H9 (cell line): ENCODE measurements at regions not wholly inside any gene's neighbourhood (a gene's known extent, or its start where the extent isn't known, plus 50 kb on each side); places are given as distances from the start of the nearest gene placed in this dataset.

ENCODE experiments used
- DNase-seq: peaks from one replicate; pipeline ENCODE4 v3.0.0-alpha.2; 2017
- H2AFZ ChIP-seq: one replicate; pipeline ENCODE4 v1.6.1; 2013; ENCODE audit warnings: mild to moderate bottlenecking, low read length, control low read depth, moderate library complexity
- H2AK5ac ChIP-seq: 2 replicates; pipeline ENCODE4 v1.6.1; 2013; ENCODE audit warnings: low read length, control low read depth, mixed read lengths; ENCODE audit not compliant: insufficient read length
- H2BK120ac ChIP-seq: one replicate; pipeline ENCODE4 v1.6.1; 2013; ENCODE audit warnings: low read depth, mild to moderate bottlenecking, low read length, control low read depth, inconsistent platforms; ENCODE audit not compliant: poor library complexity, severe bottlenecking
- H2BK12ac ChIP-seq: 2 replicates; pipeline ENCODE4 v1.6.1; 2013; ENCODE audit warnings: low read length, control low read depth, mixed read lengths, low read depth; ENCODE audit not compliant: insufficient read length
- H2BK15ac ChIP-seq: 2 replicates; pipeline ENCODE4 v1.6.1; 2013; ENCODE audit warnings: low read depth, low read length, control low read depth
- H2BK20ac ChIP-seq: one replicate; pipeline ENCODE4 v1.6.1; 2013; ENCODE audit warnings: low read depth, mild to moderate bottlenecking, low read length, control low read depth, inconsistent platforms; ENCODE audit not compliant: poor library complexity, severe bottlenecking
- H2BK5ac ChIP-seq: 2 replicates; pipeline ENCODE4 v1.6.1; 2013; ENCODE audit warnings: low read length, control low read depth, mixed read lengths; ENCODE audit not compliant: insufficient read length
- H3K14ac ChIP-seq: 2 replicates; pipeline ENCODE4 v1.6.1; 2013; ENCODE audit warnings: low read length, control low read depth; ENCODE audit not compliant: insufficient read depth
- H3K18ac ChIP-seq: 2 replicates; pipeline ENCODE4 v1.6.1; 2013; ENCODE audit warnings: low read depth, mild to moderate bottlenecking, mixed read lengths, low read length, control low read depth; ENCODE audit not compliant: insufficient read length
- H3K23ac ChIP-seq: 2 replicates; pipeline ENCODE4 v1.6.1; 2013; ENCODE audit warnings: low read length, control low read depth, mixed read lengths, low read depth; ENCODE audit not compliant: insufficient read length
- H3K23me2 ChIP-seq: 2 replicates; pipeline ENCODE4 v1.6.1; 2013; ENCODE audit warnings: low read depth, mild to moderate bottlenecking, mixed read lengths, low read length, control low read depth; ENCODE audit not compliant: insufficient read length, poor library complexity, severe bottlenecking
- H3K27ac ChIP-seq: 2 replicates; pipeline ENCODE4 v1.5.1; 2013; ENCODE audit warnings: low read length, control low read depth, mixed read lengths, low read depth; ENCODE audit not compliant: insufficient read length
- H3K27me3 ChIP-seq: 2 replicates; pipeline ENCODE4 v1.6.1; 2013; ENCODE audit warnings: low read length, control low read depth, inconsistent platforms; ENCODE audit not compliant: insufficient read depth
- H3K4ac ChIP-seq: 2 replicates; pipeline ENCODE4 v1.6.1; 2013; ENCODE audit warnings: low read depth, mild to moderate bottlenecking, control low read depth, inconsistent platforms, low read length, moderate library complexity
- H3K4me1 ChIP-seq: 2 replicates; pipeline ENCODE4 v1.6.1; 2013; ENCODE audit warnings: low read length, control low read depth, inconsistent platforms; ENCODE audit not compliant: insufficient read depth
- H3K4me2 ChIP-seq: 2 replicates; pipeline ENCODE4 v1.6.1; 2013; ENCODE audit warnings: low read length, control low read depth, mixed read lengths; ENCODE audit not compliant: insufficient read length, insufficient read depth
- H3K56ac ChIP-seq: 2 replicates; pipeline ENCODE4 v1.6.1; 2013; ENCODE audit warnings: low read depth, mild to moderate bottlenecking, mixed read lengths, low read length, control low read depth; ENCODE audit not compliant: insufficient read length
- H3K79me1 ChIP-seq: 2 replicates; pipeline ENCODE4 v1.6.1; 2013; ENCODE audit warnings: low read depth, mild to moderate bottlenecking, moderate library complexity, low read length, control low read depth, inconsistent platforms; ENCODE audit not compliant: insufficient read depth, poor library complexity, severe bottlenecking
- H3K79me2 ChIP-seq: 2 replicates; pipeline ENCODE4 v1.6.1; 2013; ENCODE audit warnings: low read length, control low read depth, inconsistent platforms; ENCODE audit not compliant: insufficient read depth
- H3K9ac ChIP-seq: 2 replicates; pipeline ENCODE4 v1.6.1; 2013; ENCODE audit warnings: low read length, control low read depth, mixed read lengths; ENCODE audit not compliant: insufficient read length; ENCODE audit errors: extremely low read depth
- H3K9me3 ChIP-seq: one replicate; pipeline ENCODE4 v1.6.1; 2013; ENCODE audit warnings: low read depth, low read length, inconsistent platforms; ENCODE audit not compliant: control insufficient read depth
- H3T11ph ChIP-seq: one replicate; pipeline ENCODE4 v1.6.1; 2013; ENCODE audit warnings: mild to moderate bottlenecking, low read length, control low read depth, inconsistent platforms
- H4K20me1 ChIP-seq: one replicate; pipeline ENCODE4 v1.6.1; 2013; ENCODE audit not compliant: control insufficient read depth, insufficient read length, insufficient read depth
- H4K5ac ChIP-seq: 2 replicates; pipeline ENCODE4 v1.6.1; 2013; ENCODE audit warnings: low read depth, mild to moderate bottlenecking, mixed read lengths, low read length, control low read depth; ENCODE audit not compliant: insufficient read length
- H4K8ac ChIP-seq: replicated peaks from 2 replicates; pipeline ENCODE4 v1.6.1; 2013; ENCODE audit warnings: low read length, control low read depth, mixed read lengths, low read depth; ENCODE audit not compliant: insufficient read length
- H4K91ac ChIP-seq: 2 replicates; pipeline ENCODE4 v1.6.1; 2013; ENCODE audit warnings: low read depth, mild to moderate bottlenecking, moderate library complexity, mixed read lengths, low read length, control low read depth; ENCODE audit not compliant: insufficient read length
- H3K27ac Mint-ChIP-seq, 3 experiments: 2 replicates in 2 of 3; 3 replicates in 1 of 3; pipeline ENCODE4 v1.8.0; 2020 to 2021; ENCODE audit warnings: mixed read lengths in 3 of 3, mild to moderate bottlenecking in 1 of 3, moderate library complexity in 1 of 3
- H3K27me3 Mint-ChIP-seq: 2 replicates; pipeline ENCODE4 v1.8.0; 2021; ENCODE audit warnings: low read depth, mild to moderate bottlenecking, moderate library complexity, mixed read lengths
- H3K36me3 Mint-ChIP-seq, 3 experiments: 2 replicates in 2 of 3; 3 replicates in 1 of 3; pipeline ENCODE4 v1.8.0; 2020 to 2021; ENCODE audit warnings: low read depth in 3 of 3, mixed read lengths in 3 of 3; ENCODE audit not compliant: insufficient read depth in 1 of 3
- H3K4me1 Mint-ChIP-seq, 2 experiments: 2 replicates each; pipeline ENCODE4 v1.8.0; 2020; ENCODE audit warnings: mixed read lengths in 2 of 2
- H3K4me3 Mint-ChIP-seq, 2 experiments: 2 replicates in 1 of 2; 3 replicates in 1 of 2; pipeline ENCODE4 v1.8.0; 2020 to 2021; ENCODE audit warnings: mild to moderate bottlenecking in 2 of 2, mixed read lengths in 2 of 2, moderate library complexity in 1 of 2
- H3K9me3 Mint-ChIP-seq, 2 experiments: 2 replicates in 1 of 2; 3 replicates in 1 of 2; pipeline ENCODE4 v1.8.0; 2020; ENCODE audit warnings: mild to moderate bottlenecking in 2 of 2, mixed read lengths in 2 of 2, moderate library complexity in 1 of 2
- WGBS: extraction: QIAGEN DNeasy Blood & Tissue Kit; methylation state at CpG from one replicate; pipeline ENCODE4 v1.1.7; 2013; ENCODE audit warnings: missing lambda C conversion rate, low lambda C conversion rate, mixed read lengths; ENCODE audit not compliant: insufficient read length; ENCODE audit errors: extremely low coverage; 5-methylcytosine and 5-hydroxymethylcytosine counted together
- TF ChIP-seq, protein P1 (sequence below): fragments of 200-600 bp; sonication (generic); conservative IDR thresholded peaks from 3 replicates; pipeline ENCODE4 v1.8.0; 2021; ENCODE audit warnings: antibody characterized with exemption, mild to moderate bottlenecking

DNA sequence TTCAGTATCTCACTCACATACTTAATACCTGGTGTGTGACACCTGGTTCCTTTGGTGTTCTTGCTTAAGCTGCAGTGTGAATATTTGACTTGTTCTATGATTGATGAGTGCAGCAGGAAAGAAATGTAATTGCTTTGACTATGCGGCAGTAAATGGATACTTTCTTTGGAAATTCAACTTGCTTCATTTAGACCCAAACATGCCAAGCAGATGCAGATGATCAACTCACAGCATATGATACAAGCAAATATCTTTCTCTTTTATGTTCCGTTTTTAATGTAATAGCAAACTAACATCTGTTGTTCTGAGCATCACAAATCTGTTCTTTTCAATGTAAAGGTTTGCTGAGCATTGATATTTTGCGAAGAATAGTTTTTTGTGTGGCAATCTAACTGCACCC is 549.5 kb downstream of the C4orf33 start:
- Mint-ChIP-seq H3K4me3 (no peak overlapping the region), H3K27ac (no peak overlapping the region), H3K4me1 (no peaks in the 10 kb centered on the region; a peak in 1 of 4 replicates), H3K27me3 (no peaks in the 10 kb centered on the region), H3K36me3 (peaks cover 0 to 2% (median 0%) of the 10 kb centered on the region in 3 experiments; a peak in 1 of 7 replicates), H3K9me3 (no peaks in the 10 kb centered on the region; a peak in 2 of 5 replicates)
- Histone ChIP-seq H3T11ph (no peak overlapping the region), H2AFZ (no peak overlapping the region), H3K4ac (no peak overlapping the region), H4K5ac (no peak overlapping the region), H2BK15ac (no peak overlapping the region), H3K14ac (no peak overlapping the region), H3K27me3 (no peaks in the 10 kb centered on the region), H2BK12ac (no peak overlapping the region), H3K79me2 (no peaks in the 10 kb centered on the region), H2AK5ac (no peak overlapping the region), H4K20me1 (no peaks in the 10 kb centered on the region), H2BK5ac (no peak overlapping the region), H3K9ac (no peak overlapping the region), H3K4me1 (no peaks in the 10 kb centered on the region), H2BK20ac (no peak overlapping the region), H3K18ac (no peak overlapping the region), H4K8ac (no peak overlapping the region), H3K27ac (no peak overlapping the region), H3K23ac (no peak overlapping the region), H3K9me3 (no peaks in the 10 kb centered on the region), H3K4me2 (no peak overlapping the region), H3K56ac (no peak overlapping the region), H4K91ac (no peak overlapping the region), H3K79me1 (no peaks in the 10 kb centered on the region), H3K23me2 (no peaks in the 10 kb centered on the region), H2BK120ac (no peak overlapping the region)
- DNase-seq, result no peak
- WGBS, result no CpG with 5 or more reads among the region's 3 CpGs
- TF ChIP-seq, protein P1, sequence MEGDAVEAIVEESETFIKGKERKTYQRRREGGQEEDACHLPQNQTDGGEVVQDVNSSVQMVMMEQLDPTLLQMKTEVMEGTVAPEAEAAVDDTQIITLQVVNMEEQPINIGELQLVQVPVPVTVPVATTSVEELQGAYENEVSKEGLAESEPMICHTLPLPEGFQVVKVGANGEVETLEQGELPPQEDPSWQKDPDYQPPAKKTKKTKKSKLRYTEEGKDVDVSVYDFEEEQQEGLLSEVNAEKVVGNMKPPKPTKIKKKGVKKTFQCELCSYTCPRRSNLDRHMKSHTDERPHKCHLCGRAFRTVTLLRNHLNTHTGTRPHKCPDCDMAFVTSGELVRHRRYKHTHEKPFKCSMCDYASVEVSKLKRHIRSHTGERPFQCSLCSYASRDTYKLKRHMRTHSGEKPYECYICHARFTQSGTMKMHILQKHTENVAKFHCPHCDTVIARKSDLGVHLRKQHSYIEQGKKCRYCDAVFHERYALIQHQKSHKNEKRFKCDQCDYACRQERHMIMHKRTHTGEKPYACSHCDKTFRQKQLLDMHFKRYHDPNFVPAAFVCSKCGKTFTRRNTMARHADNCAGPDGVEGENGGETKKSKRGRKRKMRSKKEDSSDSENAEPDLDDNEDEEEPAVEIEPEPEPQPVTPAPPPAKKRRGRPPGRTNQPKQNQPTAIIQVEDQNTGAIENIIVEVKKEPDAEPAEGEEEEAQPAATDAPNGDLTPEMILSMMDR, result no peak
